ENCODE measurements at regions not wholly inside any gene's neighbourhood (a gene's known extent, or its start where the extent isn't known, plus 50 kb on each side); places are given as distances from the start of the nearest gene placed in this dataset.

GRCh38 chr7:13724191-13724976 lies 265.1 kb downstream of the ETV1 start:
- no peak for TF ChIP-seq REST (IDR thresholded peaks at IDR 0.05; ENCODE audit: insufficient read depth in 1 of 2, low read depth in 2 of 2, low read length in 2 of 2)

GRCh38 chr7:13724977-13725566 lies 264.4 kb downstream of the ETV1 start:
- no peak for TF ChIP-seq POLR2AphosphoS5 (IDR thresholded peaks at IDR 0.05; ENCODE audit: low read depth, low read length)
- no peak for TF ChIP-seq REST (IDR thresholded peaks at IDR 0.05; ENCODE audit: insufficient read depth in 1 of 2, low read depth in 2 of 2, low read length in 2 of 2)
- TF ChIP-seq TAF1 (IDR thresholded peaks at IDR 0.05; ENCODE audit: borderline replicate concordance, insufficient read depth, low read length): no peak

- TF ChIP-seq POLR2AphosphoS5 (IDR thresholded peaks at IDR 0.05; ENCODE audit: low read depth, low read length): no peak
Observed at GRCh38 chr7:13725591-13725990, 263.9 kb downstream of the ETV1 start.

GRCh38 chr7:13727279-13727678 lies 262.2 kb downstream of the ETV1 start:
- TF ChIP-seq TAF1 (IDR thresholded peaks at IDR 0.05; ENCODE audit: borderline replicate concordance, insufficient read depth, low read length): no peak

GRCh38 chr7:13727751-13728150 lies 261.7 kb downstream of the ETV1 start:
- TF ChIP-seq FOXP2 (optimal IDR thresholded peaks at IDR 0.05; ENCODE audit: borderline replicate concordance, extremely low read depth, extremely low read length, insufficient read depth) (no peak), POLR2AphosphoS5 (IDR thresholded peaks at IDR 0.05; ENCODE audit: low read depth, low read length) (no peak), SIN3A (IDR thresholded peaks at IDR 0.05; ENCODE audit: borderline replicate concordance, insufficient read depth, low read length) (no peak), TAF1 (IDR thresholded peaks at IDR 0.05; ENCODE audit: borderline replicate concordance, insufficient read depth, low read length) (no peak), REST (IDR thresholded peaks at IDR 0.05; ENCODE audit: insufficient read depth in 1 of 2, low read depth in 2 of 2, low read length in 2 of 2) (no peak)

- TF ChIP-seq REST (IDR thresholded peaks at IDR 0.05; ENCODE audit: insufficient read depth in 1 of 2, low read depth in 2 of 2, low read length in 2 of 2) (no peak), SIN3A (IDR thresholded peaks at IDR 0.05; ENCODE audit: borderline replicate concordance, insufficient read depth, low read length) (no peak), TAF1 (IDR thresholded peaks at IDR 0.05; ENCODE audit: borderline replicate concordance, insufficient read depth, low read length) (no peak), FOXP2 (optimal IDR thresholded peaks at IDR 0.05; ENCODE audit: borderline replicate concordance, extremely low read depth, extremely low read length, insufficient read depth) (no peak), POLR2AphosphoS5 (IDR thresholded peaks at IDR 0.05; ENCODE audit: low read depth, low read length) (no peak)
Observed at GRCh38 chr7:13731643-13732042, 257.8 kb downstream of the ETV1 start.
